ENCODE measurements at regions not wholly inside any gene's neighbourhood (a gene's known extent, or its start where the extent isn't known, plus 50 kb on each side); places are given as distances from the start of the nearest gene placed in this dataset.

GRCh38 chr3:117264204-117264994 is 554.8 kb downstream of the TUSC7 start:
- H2BK12ac ChIP-seq (ENCODE audit: low read length): no peak overlapping the region
- no peak overlapping the region for H4K8ac ChIP-seq (ENCODE audit: low read depth, low read length)
- H3K14ac ChIP-seq (ENCODE audit: low read length): no peak overlapping the region
- no peaks in the 10 kb centered on the region for H3K27me3 ChIP-seq (ENCODE audit: control insufficient read depth in 3 of 3, insufficient read depth in 3 of 3, low read depth in 1 of 3, low read length in 3 of 3)
- H2BK5ac ChIP-seq (ENCODE audit: low read length): no peak overlapping the region
- no peak overlapping the region for H3K4ac ChIP-seq (ENCODE audit: low read length)
- H2AFZ ChIP-seq (ENCODE audit: low read length): no peak overlapping the region
- no peak overlapping the region for H2AK5ac ChIP-seq (ENCODE audit: low read depth, low read length)
- H4K91ac ChIP-seq (ENCODE audit: low read depth, low read length, poor library complexity): no peak overlapping the region
- H3K36me3 ChIP-seq (replicated peaks in 1 of 2; ENCODE audit: control insufficient read depth in 2 of 2, insufficient read depth in 2 of 2, low read length in 2 of 2): no peaks in the 10 kb centered on the region
- H2BK15ac ChIP-seq (ENCODE audit: low read length): no peak overlapping the region
- no peak overlapping the region for H3K27ac ChIP-seq (replicated peaks; ENCODE audit: low read length)
- no peak overlapping the region for H3K23ac ChIP-seq (ENCODE audit: low read depth, low read length, poor library complexity)
- no peaks in the 10 kb centered on the region for H3K4me1 ChIP-seq (ENCODE audit: control insufficient read depth in 2 of 2, insufficient read depth in 1 of 2, low read depth in 1 of 2, low read length in 2 of 2)
- H3K9ac ChIP-seq (ENCODE audit: low read depth, low read length, poor library complexity): no peak overlapping the region
- no peak for DNase-seq (ENCODE audit: low spot score)
- no peak overlapping the region for H3K4me3 ChIP-seq (ENCODE audit: low read length in 2 of 2)
- WGBS, 2 donors (ENCODE audit: extremely low coverage in 2 of 2, insufficient read length in 2 of 2, insufficient replicate concordance in 1 of 2): no CpG with 5 or more reads among the region's 2 CpGs
- H3K4me2 ChIP-seq (ENCODE audit: insufficient read depth, low read length, poor library complexity, severe bottlenecking): no peak overlapping the region
- no peak overlapping the region for H3K18ac ChIP-seq (ENCODE audit: low read length)
- H3K79me1 ChIP-seq (ENCODE audit: low read depth, low read length): no peaks in the 10 kb centered on the region
- H3K9me3 ChIP-seq (replicated peaks in 1 of 2; ENCODE audit: control insufficient read depth in 2 of 2, insufficient read depth in 1 of 2, low read depth in 1 of 2, low read length in 2 of 2): no peaks in the 10 kb centered on the region
- H2BK120ac ChIP-seq (ENCODE audit: low read depth, low read length): no peak overlapping the region

- H3K18ac ChIP-seq (ENCODE audit: low read length): no peak overlapping the region
- no peak overlapping the region for H3K14ac ChIP-seq (ENCODE audit: low read length)
- H3K79me1 ChIP-seq (ENCODE audit: low read depth, low read length): no peaks in the 10 kb centered on the region
- no peak overlapping the region for H2AFZ ChIP-seq (ENCODE audit: low read length)
- no peak for DNase-seq (ENCODE audit: low spot score)
- H3K23ac ChIP-seq (ENCODE audit: low read depth, low read length, poor library complexity): no peak overlapping the region
- no peak overlapping the region for H3K27ac ChIP-seq (replicated peaks; ENCODE audit: low read length)
- no peak overlapping the region for H3K4me3 ChIP-seq (ENCODE audit: low read length in 2 of 2)
- no peak overlapping the region for H3K4me2 ChIP-seq (ENCODE audit: insufficient read depth, low read length, poor library complexity, severe bottlenecking)
- no peak overlapping the region for H2BK5ac ChIP-seq (ENCODE audit: low read length)
- no peaks in the 10 kb centered on the region for H3K27me3 ChIP-seq (ENCODE audit: control insufficient read depth in 3 of 3, insufficient read depth in 3 of 3, low read depth in 1 of 3, low read length in 3 of 3)
- no peak overlapping the region for H2BK15ac ChIP-seq (ENCODE audit: low read length)
- no peaks in the 10 kb centered on the region for H3K4me1 ChIP-seq (ENCODE audit: control insufficient read depth in 2 of 2, insufficient read depth in 1 of 2, low read depth in 1 of 2, low read length in 2 of 2)
- no peak overlapping the region for H4K91ac ChIP-seq (ENCODE audit: low read depth, low read length, poor library complexity)
- no peaks in the 10 kb centered on the region for H3K36me3 ChIP-seq (replicated peaks in 1 of 2; ENCODE audit: control insufficient read depth in 2 of 2, insufficient read depth in 2 of 2, low read length in 2 of 2)
- no peaks in the 10 kb centered on the region for H3K9me3 ChIP-seq (replicated peaks in 1 of 2; ENCODE audit: control insufficient read depth in 2 of 2, insufficient read depth in 1 of 2, low read depth in 1 of 2, low read length in 2 of 2)
- H2BK12ac ChIP-seq (ENCODE audit: low read length): no peak overlapping the region
- H2BK120ac ChIP-seq (ENCODE audit: low read depth, low read length): no peak overlapping the region
- no peak overlapping the region for H4K8ac ChIP-seq (ENCODE audit: low read depth, low read length)
- H2AK5ac ChIP-seq (ENCODE audit: low read depth, low read length): no peak overlapping the region
- no peak overlapping the region for H3K4ac ChIP-seq (ENCODE audit: low read length)
- H3K9ac ChIP-seq (ENCODE audit: low read depth, low read length, poor library complexity): no peak overlapping the region
Observed at GRCh38 chr3:117266806-117267205, 557.2 kb downstream of the TUSC7 start.

GRCh38 chr3:117268318-117268717 is 558.7 kb downstream of the TUSC7 start:
- no peak overlapping the region for H3K27ac ChIP-seq (replicated peaks; ENCODE audit: low read length)
- H3K79me1 ChIP-seq (ENCODE audit: low read depth, low read length): no peaks in the 10 kb centered on the region
- H2BK5ac ChIP-seq (ENCODE audit: low read length): no peak overlapping the region
- H3K14ac ChIP-seq (ENCODE audit: low read length): no peak overlapping the region
- H3K4me2 ChIP-seq (ENCODE audit: insufficient read depth, low read length, poor library complexity, severe bottlenecking): no peak overlapping the region
- no peak overlapping the region for H2BK12ac ChIP-seq (ENCODE audit: low read length)
- WGBS, 2 donors (ENCODE audit: extremely low coverage in 2 of 2, insufficient read length in 2 of 2, insufficient replicate concordance in 1 of 2): no CpG with 5 or more reads among the region's 2 CpGs
- H3K4me3 ChIP-seq (ENCODE audit: low read length in 2 of 2): no peak overlapping the region
- no peak overlapping the region for H2BK15ac ChIP-seq (ENCODE audit: low read length)
- no peak overlapping the region for H3K18ac ChIP-seq (ENCODE audit: low read length)
- H4K91ac ChIP-seq (ENCODE audit: low read depth, low read length, poor library complexity): no peak overlapping the region
- H2AK5ac ChIP-seq (ENCODE audit: low read depth, low read length): no peak overlapping the region
- no peak for DNase-seq (ENCODE audit: low spot score)
- H3K9ac ChIP-seq (ENCODE audit: low read depth, low read length, poor library complexity): no peak overlapping the region
- no peak overlapping the region for H2AFZ ChIP-seq (ENCODE audit: low read length)
- H2BK120ac ChIP-seq (ENCODE audit: low read depth, low read length): no peak overlapping the region
- no peaks in the 10 kb centered on the region for H3K9me3 ChIP-seq (replicated peaks in 1 of 2; ENCODE audit: control insufficient read depth in 2 of 2, insufficient read depth in 1 of 2, low read depth in 1 of 2, low read length in 2 of 2)
- no peaks in the 10 kb centered on the region for H3K36me3 ChIP-seq (replicated peaks in 1 of 2; ENCODE audit: control insufficient read depth in 2 of 2, insufficient read depth in 2 of 2, low read length in 2 of 2)
- H3K4me1 ChIP-seq (ENCODE audit: control insufficient read depth in 2 of 2, insufficient read depth in 1 of 2, low read depth in 1 of 2, low read length in 2 of 2): no peaks in the 10 kb centered on the region
- H3K23ac ChIP-seq (ENCODE audit: low read depth, low read length, poor library complexity): no peak overlapping the region
- H3K4ac ChIP-seq (ENCODE audit: low read length): no peak overlapping the region
- no peaks in the 10 kb centered on the region for H3K27me3 ChIP-seq (ENCODE audit: control insufficient read depth in 3 of 3, insufficient read depth in 3 of 3, low read depth in 1 of 3, low read length in 3 of 3)
- no peak overlapping the region for H4K8ac ChIP-seq (ENCODE audit: low read depth, low read length)

GRCh38 chr3:117272274-117272673 is 562.7 kb downstream of the TUSC7 start:
- Histone ChIP-seq H2AK5ac (ENCODE audit: low read depth, low read length) (no peak overlapping the region), H2AFZ (ENCODE audit: low read length) (no peak overlapping the region), H3K36me3 (replicated peaks in 1 of 2; ENCODE audit: control insufficient read depth in 2 of 2, insufficient read depth in 2 of 2, low read length in 2 of 2) (no peaks in the 10 kb centered on the region), H3K27ac (replicated peaks; ENCODE audit: low read length) (no peak overlapping the region), H4K8ac (ENCODE audit: low read depth, low read length) (no peak overlapping the region), H3K18ac (ENCODE audit: low read length) (no peak overlapping the region), H2BK120ac (ENCODE audit: low read depth, low read length) (no peak overlapping the region), H2BK5ac (ENCODE audit: low read length) (no peak overlapping the region), H3K9ac (ENCODE audit: low read depth, low read length, poor library complexity) (no peak overlapping the region), H3K4me2 (ENCODE audit: insufficient read depth, low read length, poor library complexity, severe bottlenecking) (no peak overlapping the region), H3K14ac (ENCODE audit: low read length) (no peak overlapping the region), H3K4me1 (ENCODE audit: control insufficient read depth in 2 of 2, insufficient read depth in 1 of 2, low read depth in 1 of 2, low read length in 2 of 2) (no peaks in the 10 kb centered on the region), H2BK12ac (ENCODE audit: low read length) (no peak overlapping the region), H3K9me3 (replicated peaks in 1 of 2; ENCODE audit: control insufficient read depth in 2 of 2, insufficient read depth in 1 of 2, low read depth in 1 of 2, low read length in 2 of 2) (no peaks in the 10 kb centered on the region), H2BK15ac (ENCODE audit: low read length) (no peak overlapping the region), H3K4ac (ENCODE audit: low read length) (no peak overlapping the region), H4K91ac (ENCODE audit: low read depth, low read length, poor library complexity) (no peak overlapping the region), H3K79me1 (ENCODE audit: low read depth, low read length) (no peaks in the 10 kb centered on the region), H3K27me3 (ENCODE audit: control insufficient read depth in 3 of 3, insufficient read depth in 3 of 3, low read depth in 1 of 3, low read length in 3 of 3) (no peaks in the 10 kb centered on the region), H3K23ac (ENCODE audit: low read depth, low read length, poor library complexity) (no peak overlapping the region), H3K4me3 (ENCODE audit: low read length in 2 of 2) (no peak overlapping the region)
- no CpG with 5 or more reads among the region's 2 CpGs for WGBS, 2 donors (ENCODE audit: extremely low coverage in 2 of 2, insufficient read length in 2 of 2, insufficient replicate concordance in 1 of 2)
- no peak for DNase-seq (ENCODE audit: low spot score)

Data from neuronal stem cell (in vitro differentiated cells).